GM23338 (cell line): ENCODE measurements at regions not wholly inside any gene's neighbourhood (a gene's known extent, or its start where the extent isn't known, plus 50 kb on each side); places are given as distances from the start of the nearest gene placed in this dataset.

Experiments used
- CTCF ChIP-seq, 2 experiments: fragments of 200-600 bp in 1 of 2; sonication (generic) in 1 of 2; conservative IDR thresholded peaks; 2 replicates each; pipeline versions ENCODE4 v1.5.1 to v1.6.1; 2016 to 2017; ENCODE audit warnings: antibody characterized with exemption in 2 of 2, low read depth in 2 of 2, mild to moderate bottlenecking in 2 of 2, moderate library complexity in 1 of 2
- EZH2 ChIP-seq: fragments of 200-600 bp; sonication (generic); IDR thresholded peaks from one replicate; pipeline ENCODE4 v1.8.0; 2017; ENCODE audit warnings: antibody characterized with exemption, mild to moderate bottlenecking, low read depth; ENCODE audit not compliant: unreplicated experiment
- POLR2AphosphoS5 ChIP-seq: IDR thresholded peaks from 2 replicates; pipeline ENCODE4 v1.6.1; 2016; ENCODE audit warnings: antibody characterized with exemption, low read depth
- REST ChIP-seq: IDR thresholded peaks from one replicate; pipeline ENCODE4 v1.6.1; 2018; ENCODE audit warnings: antibody characterized with exemption; ENCODE audit not compliant: unreplicated experiment

GRCh38 chr2:172364261-172364660 is 63.1 kb upstream of the ITGA6 start:
- no peak for TF ChIP-seq POLR2AphosphoS5
- TF ChIP-seq CTCF (conservative IDR thresholded peaks at IDR 0.05; ENCODE audit: low read depth in 2 of 2), result no peak
- TF ChIP-seq EZH2, result no peak
- no peak for TF ChIP-seq REST
